HG03025 (cell line): ENCODE measurements at regions not wholly inside any gene's neighbourhood (a gene's known extent, or its start where the extent isn't known, plus 50 kb on each side); places are given as distances from the start of the nearest gene placed in this dataset.
"Not testable (repeated sequence)": the region's sequence is repeated elsewhere in the genome, so short reads cannot be mapped to it uniquely, and the experiment has no call there.

ENCODE experiments used
- ATAC-seq: cut with Tn5 transposase; IDR thresholded peaks from one replicate; pipeline ENCODE4 v1.9.1; 2021; ENCODE audit warnings: mild to moderate bottlenecking, moderate library complexity; ENCODE audit not compliant: unreplicated experiment, low FRiP score

GRCh38 chr16:29155131-29155865, 170.4 kb downstream of the LAT start:
- not testable (repeated sequence) for ATAC-seq

- no peak for ATAC-seq
Observed at GRCh38 chr16:29154676-29155121, 169.8 kb downstream of the LAT start.

- no peak for ATAC-seq
Observed at GRCh38 chr16:29154088-29154487, 169.2 kb downstream of the LAT start.

GRCh38 chr16:29153307-29153706, 168.5 kb downstream of the LAT start:
- ATAC-seq = not testable (repeated sequence)

- ATAC-seq = not testable (repeated sequence)
Observed at GRCh38 chr16:29152544-29153031, 167.7 kb downstream of the LAT start.

GRCh38 chr16:29151317-29151716, 166.5 kb downstream of the LAT start:
- no peak for ATAC-seq

- not testable (repeated sequence) for ATAC-seq
Observed at GRCh38 chr16:29149912-29150311, 165.1 kb downstream of the LAT start.

GRCh38 chr16:29148867-29149272, 164.0 kb downstream of the LAT start:
- no peak for ATAC-seq

- ATAC-seq = no peak
Observed at GRCh38 chr16:29148131-29148691, 163.4 kb downstream of the LAT start.

GRCh38 chr16:29147710-29148109, 162.9 kb downstream of the LAT start:
- ATAC-seq = not testable (repeated sequence)

GRCh38 chr16:29146808-29147643, 162.2 kb downstream of the LAT start:
- not testable (repeated sequence) for ATAC-seq

GRCh38 chr16:29146266-29146665, 161.4 kb downstream of the LAT start:
- no peak for ATAC-seq

- ATAC-seq = not testable (repeated sequence)
Observed at GRCh38 chr16:29145486-29146225, 160.8 kb downstream of the LAT start.

- ATAC-seq = not testable (repeated sequence)
Observed at GRCh38 chr16:29145086-29145485, 160.2 kb downstream of the LAT start.

GRCh38 chr16:29144669-29145062, 159.8 kb downstream of the LAT start:
- not testable (repeated sequence) for ATAC-seq

GRCh38 chr16:29143739-29144668, 159.2 kb downstream of the LAT start:
- ATAC-seq = not testable (repeated sequence)

GRCh38 chr16:29142506-29142905, 157.7 kb downstream of the LAT start:
- ATAC-seq = not testable (repeated sequence)

GRCh38 chr16:29141586-29142324, 156.9 kb downstream of the LAT start:
- no peak for ATAC-seq

GRCh38 chr16:29141121-29141520, 156.3 kb downstream of the LAT start:
- not testable (repeated sequence) for ATAC-seq
